ENCODE measurements at regions not wholly inside any gene's neighbourhood (a gene's known extent, or its start where the extent isn't known, plus 50 kb on each side); places are given as distances from the start of the nearest gene placed in this dataset.

DNA sequence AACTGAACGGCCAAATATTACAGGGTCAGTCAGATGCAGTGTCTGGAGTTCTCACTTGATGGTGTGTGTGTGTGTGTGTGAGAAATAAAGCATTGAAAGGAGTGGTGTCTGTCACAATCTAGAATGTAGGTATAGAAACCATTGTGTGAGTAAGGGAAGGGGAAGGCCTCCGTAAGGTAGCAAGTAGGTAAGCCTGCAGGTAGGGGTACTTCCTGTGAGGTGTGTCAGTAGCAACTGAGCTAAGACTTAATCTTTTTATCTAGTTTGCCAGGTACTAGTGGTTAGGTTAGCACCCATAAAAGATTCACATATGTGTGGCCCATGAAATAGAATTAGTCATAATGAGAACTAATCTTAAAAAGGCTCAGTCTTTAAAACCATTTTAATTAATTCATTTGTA, 1517.8 kb downstream of the SI start:
- Mint-ChIP-seq H3K36me3 (ENCODE audit: low read depth) (no peaks in the 10 kb centered on the region), H3K4me3 (no peak overlapping the region), H3K4me1 (peaks cover 14% of the 10 kb centered on the region), H3K27me3 (ENCODE audit: insufficient read depth) (no peaks in the 10 kb centered on the region), H3K9me3 (peaks cover 9% of the 10 kb centered on the region), H3K27ac (no peak overlapping the region)
- Histone ChIP-seq H3K36me3 (ENCODE audit: control insufficient read depth, insufficient read depth, low read length) (no peaks in the 10 kb centered on the region), H3K9ac (ENCODE audit: extremely low read depth, low read length, poor library complexity, severe bottlenecking) (no peak overlapping the region), H3K27ac (ENCODE audit: low read depth, low read length) (no peak overlapping the region), H3K9me3 (ENCODE audit: control insufficient read depth, low read length) (peaks cover 10% of the 10 kb centered on the region), H3K27me3 (ENCODE audit: control insufficient read depth, insufficient read depth, low read length, poor library complexity, severe bottlenecking) (no peaks in the 10 kb centered on the region), H3K4me1 (ENCODE audit: control insufficient read depth, insufficient read depth, low read length) (no peaks in the 10 kb centered on the region), H3K4me3 (ENCODE audit: low read length) (no peak overlapping the region)
- 63 to 64% methylated on average over 2 of the region's 2 CpGs for WGBS, 2 experiments (ENCODE audit: insufficient coverage in 1 of 2, insufficient read length in 1 of 2)
- TF ChIP-seq, protein P1, sequence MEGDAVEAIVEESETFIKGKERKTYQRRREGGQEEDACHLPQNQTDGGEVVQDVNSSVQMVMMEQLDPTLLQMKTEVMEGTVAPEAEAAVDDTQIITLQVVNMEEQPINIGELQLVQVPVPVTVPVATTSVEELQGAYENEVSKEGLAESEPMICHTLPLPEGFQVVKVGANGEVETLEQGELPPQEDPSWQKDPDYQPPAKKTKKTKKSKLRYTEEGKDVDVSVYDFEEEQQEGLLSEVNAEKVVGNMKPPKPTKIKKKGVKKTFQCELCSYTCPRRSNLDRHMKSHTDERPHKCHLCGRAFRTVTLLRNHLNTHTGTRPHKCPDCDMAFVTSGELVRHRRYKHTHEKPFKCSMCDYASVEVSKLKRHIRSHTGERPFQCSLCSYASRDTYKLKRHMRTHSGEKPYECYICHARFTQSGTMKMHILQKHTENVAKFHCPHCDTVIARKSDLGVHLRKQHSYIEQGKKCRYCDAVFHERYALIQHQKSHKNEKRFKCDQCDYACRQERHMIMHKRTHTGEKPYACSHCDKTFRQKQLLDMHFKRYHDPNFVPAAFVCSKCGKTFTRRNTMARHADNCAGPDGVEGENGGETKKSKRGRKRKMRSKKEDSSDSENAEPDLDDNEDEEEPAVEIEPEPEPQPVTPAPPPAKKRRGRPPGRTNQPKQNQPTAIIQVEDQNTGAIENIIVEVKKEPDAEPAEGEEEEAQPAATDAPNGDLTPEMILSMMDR (conservative IDR thresholded peaks at IDR 0.05) = no peak
- DNase-seq = no peak

DNA sequence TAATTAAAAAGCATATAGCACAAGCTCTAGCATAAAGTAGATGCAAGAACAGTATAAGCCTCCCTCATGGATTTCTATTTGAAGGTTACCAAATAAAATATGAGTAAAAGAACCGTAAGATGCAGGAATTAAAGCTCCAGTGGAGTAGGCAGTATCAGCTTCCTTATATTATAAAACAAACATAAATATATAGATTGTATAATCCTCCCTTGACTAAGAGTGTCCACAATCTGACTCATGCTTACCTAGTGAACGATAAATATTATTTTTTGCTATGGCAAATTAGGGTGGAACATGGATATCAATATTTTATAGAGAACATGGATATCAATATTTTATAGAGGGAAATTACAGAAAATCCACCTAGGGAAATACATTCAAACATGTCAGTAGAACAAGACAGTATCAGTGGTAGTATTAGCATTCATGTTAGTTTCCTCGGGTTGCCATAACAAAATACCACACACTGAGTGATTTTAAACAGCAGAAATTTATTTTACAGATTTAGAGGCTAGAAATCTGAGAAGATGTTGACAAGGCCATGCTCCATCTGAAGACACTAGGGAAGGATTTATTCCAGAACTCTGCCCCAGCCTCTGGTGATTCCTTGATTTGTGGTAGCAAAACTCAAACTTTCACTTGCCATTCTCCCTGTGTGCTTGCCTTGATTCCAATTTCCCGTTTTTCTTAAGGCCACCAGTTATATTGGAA, 1521.3 kb downstream of the SI start:
- no peak overlapping the region for H3K27ac ChIP-seq (ENCODE audit: low read depth, low read length)
- Mint-ChIP-seq H3K4me3 (no peak overlapping the region), H3K4me1 (peaks cover 14% of the 10 kb centered on the region), H3K9me3 (peaks cover 4% of the 10 kb centered on the region), H3K36me3 (ENCODE audit: low read depth) (no peaks in the 10 kb centered on the region), H3K27ac (no peak overlapping the region), H3K27me3 (ENCODE audit: insufficient read depth) (no peaks in the 10 kb centered on the region)
- H3K27me3 ChIP-seq (ENCODE audit: control insufficient read depth, insufficient read depth, low read length, poor library complexity, severe bottlenecking) = no peaks in the 10 kb centered on the region
- H3K4me1 ChIP-seq (ENCODE audit: control insufficient read depth, insufficient read depth, low read length) = no peaks in the 10 kb centered on the region
- 100% methylated on average over 1 of the region's 4 CpGs; no CpG with 5 or more reads in 1 of the 2 experiments for WGBS, 2 experiments (ENCODE audit: insufficient coverage in 1 of 2, insufficient read length in 1 of 2)
- H3K36me3 ChIP-seq (ENCODE audit: control insufficient read depth, insufficient read depth, low read length) = no peaks in the 10 kb centered on the region
- DNase-seq = no peak
- TF ChIP-seq, protein P1 (conservative IDR thresholded peaks at IDR 0.05) = no peak
- H3K9me3 ChIP-seq (ENCODE audit: control insufficient read depth, low read length) = no peaks in the 10 kb centered on the region
- no peak overlapping the region for H3K9ac ChIP-seq (ENCODE audit: extremely low read depth, low read length, poor library complexity, severe bottlenecking)
- H3K4me3 ChIP-seq (ENCODE audit: low read length) = no peak overlapping the region

DNA sequence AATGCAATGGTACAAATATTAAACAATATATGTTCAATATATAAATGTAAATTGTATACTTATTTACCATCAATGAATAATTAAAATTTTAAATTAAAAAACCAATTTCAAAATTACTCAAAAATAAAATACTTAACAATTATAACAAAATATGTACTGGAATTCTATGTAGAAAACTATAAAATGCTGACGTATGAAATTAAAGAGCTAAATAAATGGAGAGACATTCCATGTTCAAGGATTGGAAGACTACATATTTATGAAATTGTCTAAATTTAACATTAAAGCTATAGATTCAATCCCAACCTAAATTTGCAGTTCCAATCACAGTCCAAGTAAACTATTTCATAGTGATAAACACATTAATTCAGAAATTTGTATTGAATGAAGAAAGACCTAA, 1522.4 kb downstream of the SI start:
- Mint-ChIP-seq H3K4me3 (no peak overlapping the region), H3K27me3 (ENCODE audit: insufficient read depth) (no peaks in the 10 kb centered on the region), H3K4me1 (peaks cover 9% of the 10 kb centered on the region), H3K36me3 (ENCODE audit: low read depth) (no peaks in the 10 kb centered on the region), H3K27ac (no peak overlapping the region), H3K9me3 (peaks cover 12% of the 10 kb centered on the region)
- no peak overlapping the region for H3K9ac ChIP-seq (ENCODE audit: extremely low read depth, low read length, poor library complexity, severe bottlenecking)
- no peaks in the 10 kb centered on the region for H3K4me1 ChIP-seq (ENCODE audit: control insufficient read depth, insufficient read depth, low read length)
- 0% methylated on average over 1 of the region's 1 CpG; no CpG with 5 or more reads in 1 of the 2 experiments for WGBS, 2 experiments (ENCODE audit: insufficient coverage in 1 of 2, insufficient read length in 1 of 2)
- no peaks in the 10 kb centered on the region for H3K27me3 ChIP-seq (ENCODE audit: control insufficient read depth, insufficient read depth, low read length, poor library complexity, severe bottlenecking)
- no peaks in the 10 kb centered on the region for H3K36me3 ChIP-seq (ENCODE audit: control insufficient read depth, insufficient read depth, low read length)
- no peak for DNase-seq
- TF ChIP-seq, protein P1 (conservative IDR thresholded peaks at IDR 0.05) = no peak
- H3K4me3 ChIP-seq (ENCODE audit: low read length) = no peak overlapping the region
- no peaks in the 10 kb centered on the region for H3K9me3 ChIP-seq (ENCODE audit: control insufficient read depth, low read length)
- H3K27ac ChIP-seq (ENCODE audit: low read depth, low read length) = no peak overlapping the region
